ENCODE measurements at regions not wholly inside any gene's neighbourhood (a gene's known extent, or its start where the extent isn't known, plus 50 kb on each side); places are given as distances from the start of the nearest gene placed in this dataset.

DNA sequence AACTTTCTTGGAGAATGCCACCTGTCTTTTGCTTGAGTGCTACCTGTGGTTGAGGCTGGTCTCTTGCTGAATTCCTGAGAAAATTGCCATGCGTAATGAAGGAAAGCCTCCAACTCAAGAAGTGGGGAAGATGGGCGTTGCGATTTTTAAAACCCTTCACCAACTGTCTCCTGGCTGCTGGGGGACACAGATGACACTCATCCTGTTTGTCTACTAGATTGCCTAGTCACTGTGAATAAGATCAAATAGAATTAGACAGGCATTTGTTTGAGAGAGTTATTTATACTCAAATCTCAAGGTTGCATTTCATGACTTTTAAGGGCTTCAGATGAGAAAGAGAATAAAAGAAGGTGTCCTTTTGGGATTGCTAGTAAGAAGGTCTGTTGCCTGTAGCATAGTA, 84.3 kb upstream of the MTPN start:
- DNase-seq (ENCODE audit: low read depth) = no peak
- Histone ChIP-seq H3K36me3 (ENCODE audit: control insufficient read depth, insufficient read depth, low read length) (no peaks in the 10 kb centered on the region), H3K4me3 (ENCODE audit: low read depth, low read length) (no peak overlapping the region), H3K27me3 (ENCODE audit: control insufficient read depth, insufficient read depth, low read length) (no peaks in the 10 kb centered on the region)
- TF ChIP-seq, protein P1, sequence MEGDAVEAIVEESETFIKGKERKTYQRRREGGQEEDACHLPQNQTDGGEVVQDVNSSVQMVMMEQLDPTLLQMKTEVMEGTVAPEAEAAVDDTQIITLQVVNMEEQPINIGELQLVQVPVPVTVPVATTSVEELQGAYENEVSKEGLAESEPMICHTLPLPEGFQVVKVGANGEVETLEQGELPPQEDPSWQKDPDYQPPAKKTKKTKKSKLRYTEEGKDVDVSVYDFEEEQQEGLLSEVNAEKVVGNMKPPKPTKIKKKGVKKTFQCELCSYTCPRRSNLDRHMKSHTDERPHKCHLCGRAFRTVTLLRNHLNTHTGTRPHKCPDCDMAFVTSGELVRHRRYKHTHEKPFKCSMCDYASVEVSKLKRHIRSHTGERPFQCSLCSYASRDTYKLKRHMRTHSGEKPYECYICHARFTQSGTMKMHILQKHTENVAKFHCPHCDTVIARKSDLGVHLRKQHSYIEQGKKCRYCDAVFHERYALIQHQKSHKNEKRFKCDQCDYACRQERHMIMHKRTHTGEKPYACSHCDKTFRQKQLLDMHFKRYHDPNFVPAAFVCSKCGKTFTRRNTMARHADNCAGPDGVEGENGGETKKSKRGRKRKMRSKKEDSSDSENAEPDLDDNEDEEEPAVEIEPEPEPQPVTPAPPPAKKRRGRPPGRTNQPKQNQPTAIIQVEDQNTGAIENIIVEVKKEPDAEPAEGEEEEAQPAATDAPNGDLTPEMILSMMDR (IDR thresholded peaks at IDR 0.05; ENCODE audit: insufficient read depth, low read length, poor library complexity, severe bottlenecking) = no peak

DNA sequence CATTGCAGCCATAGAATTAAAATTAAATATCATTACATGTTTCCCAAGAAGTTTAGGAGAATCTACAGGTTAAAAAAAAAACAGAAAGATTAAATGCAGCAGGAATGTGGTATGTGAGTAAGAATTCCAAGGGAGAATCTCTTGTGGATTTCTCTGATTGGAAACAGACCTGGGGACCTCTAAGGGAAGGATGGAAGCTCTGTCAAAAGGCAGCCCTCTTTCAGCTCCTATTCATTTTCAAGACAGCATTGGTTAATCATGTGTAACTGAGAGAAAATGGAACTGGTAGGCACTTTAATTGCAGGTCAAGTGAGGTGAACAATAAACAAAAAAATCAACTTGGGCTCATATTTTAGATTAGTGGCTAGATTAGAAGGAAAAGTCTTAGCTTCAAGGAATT, 81.4 kb upstream of the MTPN start:
- Histone ChIP-seq H3K4me3 (ENCODE audit: low read depth, low read length) (no peak overlapping the region), H3K27me3 (ENCODE audit: control insufficient read depth, insufficient read depth, low read length) (no peaks in the 10 kb centered on the region), H3K36me3 (ENCODE audit: control insufficient read depth, insufficient read depth, low read length) (no peaks in the 10 kb centered on the region)
- no peak for DNase-seq (ENCODE audit: low read depth)
- TF ChIP-seq, protein P1 (IDR thresholded peaks at IDR 0.05; ENCODE audit: insufficient read depth, low read length, poor library complexity, severe bottlenecking) = no peak

DNA sequence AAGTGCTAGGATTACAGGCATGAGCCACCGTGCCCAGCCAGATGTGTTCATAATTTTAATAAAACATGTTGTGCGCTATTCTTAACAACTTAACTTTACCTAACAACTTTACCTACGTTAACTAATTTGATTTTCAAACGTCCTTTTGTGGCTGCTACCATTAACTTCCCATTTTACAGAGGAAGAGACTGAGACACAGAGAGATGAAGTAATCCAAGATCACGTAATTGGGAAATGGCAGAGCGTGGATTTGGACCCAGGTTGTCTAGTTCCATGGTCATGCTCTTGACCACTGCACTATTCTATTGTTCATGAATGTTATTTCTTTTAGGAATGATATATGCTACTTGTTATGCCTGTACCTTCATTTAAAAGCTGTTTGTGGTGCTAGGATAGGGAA, 80.3 kb upstream of the MTPN start:
- Histone ChIP-seq H3K27me3 (ENCODE audit: control insufficient read depth, insufficient read depth, low read length) (no peaks in the 10 kb centered on the region), H3K36me3 (ENCODE audit: control insufficient read depth, insufficient read depth, low read length) (no peaks in the 10 kb centered on the region), H3K4me3 (ENCODE audit: low read depth, low read length) (no peak overlapping the region)
- TF ChIP-seq, protein P1 (IDR thresholded peaks at IDR 0.05; ENCODE audit: insufficient read depth, low read length, poor library complexity, severe bottlenecking) = no peak
- DNase-seq (ENCODE audit: low read depth) = no peak

DNA sequence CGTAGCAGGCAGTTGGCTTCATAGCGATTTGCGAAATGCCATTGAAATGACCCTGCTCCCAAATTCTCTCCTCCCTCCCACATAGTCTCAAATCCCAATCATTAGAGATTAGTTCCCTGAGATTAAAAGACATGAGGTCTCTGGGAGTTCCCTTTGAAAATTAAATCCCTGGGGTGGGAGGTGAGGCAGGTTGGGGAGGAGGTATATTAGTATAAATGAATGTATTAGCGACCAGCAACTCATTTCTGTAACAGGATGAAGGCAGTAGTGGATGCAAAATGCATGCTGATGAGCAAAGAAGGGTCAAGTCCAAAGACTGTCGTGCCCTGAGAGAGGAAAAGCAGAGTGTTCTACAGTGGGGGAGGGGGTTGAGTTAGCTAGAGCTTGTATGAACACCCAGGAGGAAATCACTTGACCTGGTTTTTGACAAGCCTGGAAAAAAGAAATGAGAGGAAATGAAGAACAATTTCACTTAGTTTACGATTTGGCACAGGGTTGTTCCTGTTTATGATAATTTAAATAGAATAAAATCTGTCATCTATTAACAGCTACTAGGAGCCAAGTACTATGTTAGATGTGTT, 79.6 kb upstream of the MTPN start:
- H3K36me3 ChIP-seq (ENCODE audit: control insufficient read depth, insufficient read depth, low read length) = no peaks in the 10 kb centered on the region
- DNase-seq (ENCODE audit: low read depth) = no peak
- H3K27me3 ChIP-seq (ENCODE audit: control insufficient read depth, insufficient read depth, low read length) = no peaks in the 10 kb centered on the region
- no peak overlapping the region for H3K4me3 ChIP-seq (ENCODE audit: low read depth, low read length)
- TF ChIP-seq, protein P1 (IDR thresholded peaks at IDR 0.05; ENCODE audit: insufficient read depth, low read length, poor library complexity, severe bottlenecking) = no peak

DNA sequence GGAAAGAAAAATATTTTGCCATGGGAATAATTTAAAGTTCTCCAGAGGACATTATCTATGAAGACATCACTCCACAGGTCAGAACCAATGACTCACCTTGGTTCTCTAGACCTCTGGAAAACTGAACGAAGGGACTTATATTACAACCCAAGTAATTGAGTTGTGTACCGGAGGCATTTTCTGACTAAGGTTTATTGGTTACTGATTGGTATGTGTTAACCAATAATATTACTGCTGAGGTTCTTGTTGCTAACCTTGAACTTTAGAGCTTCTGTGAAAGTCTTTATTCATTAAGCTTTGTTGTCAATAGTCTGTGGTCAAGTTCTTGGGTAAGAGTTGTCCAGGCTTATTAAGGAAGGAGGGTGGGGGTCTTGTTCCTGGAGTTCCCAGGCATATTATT, 78.1 kb upstream of the MTPN start:
- TF ChIP-seq, protein P1 (IDR thresholded peaks at IDR 0.05; ENCODE audit: insufficient read depth, low read length, poor library complexity, severe bottlenecking) = no peak
- no peaks in the 10 kb centered on the region for H3K27me3 ChIP-seq (ENCODE audit: control insufficient read depth, insufficient read depth, low read length)
- H3K4me3 ChIP-seq (ENCODE audit: low read depth, low read length) = no peak overlapping the region
- DNase-seq (ENCODE audit: low read depth) = no peak
- no peaks in the 10 kb centered on the region for H3K36me3 ChIP-seq (ENCODE audit: control insufficient read depth, insufficient read depth, low read length)
